H1 (cell line): ENCODE measurements at regions not wholly inside any gene's neighbourhood (a gene's known extent, or its start where the extent isn't known, plus 50 kb on each side); places are given as distances from the start of the nearest gene placed in this dataset.

Experiments used
- CTCF ChIA-PET: fragments of 300-600 bp; sonication (Branson Sonifier 250); formaldehyde crosslinking; loops from one replicate; lab custom pipeline; 2021; ENCODE audit not compliant: partially characterized antibody; lab: Charles Lee
- POLR2A ChIA-PET: fragments of 300-600 bp; sonication (Branson Sonifier 250); formaldehyde crosslinking; loops from one replicate; lab custom pipeline; 2021; ENCODE audit warnings: inconsistent platforms; ENCODE audit not compliant: partially characterized antibody; lab: Charles Lee
- DNase-seq, 2 experiments: peaks; one replicate each; pipeline versions ENCODE4 v3.0.0 to v3.0.0-alpha.2; 2010 to 2022; ENCODE audit warnings: low spot score in 2 of 2, low read depth in 1 of 2, mixed read lengths in 1 of 2
- FAIRE-seq: peaks from 2 replicates; lab custom pipeline; 2011; peaks lifted over from hg19 to GRCh38; lab: Jason Lieb, UNC
- H2AFZ ChIP-seq: 2 replicates; pipeline ENCODE4 v1.8.1; 2012; ENCODE audit warnings: low read length, inconsistent platforms
- H2AK5ac ChIP-seq: 2 replicates; pipeline ENCODE4 v1.6.1; 2013; ENCODE audit warnings: low read depth, low read length
- H2BK120ac ChIP-seq: replicated peaks from 2 replicates; pipeline ENCODE3; 2013; ENCODE audit warnings: low read depth, low read length, inconsistent platforms
- H2BK12ac ChIP-seq: 2 replicates; pipeline ENCODE4 v1.6.1; 2013; ENCODE audit warnings: low read depth, low read length
- H2BK15ac ChIP-seq: 2 replicates; pipeline ENCODE4 v1.6.1; 2013; ENCODE audit warnings: low read length
- H2BK20ac ChIP-seq: 2 replicates; pipeline ENCODE4 v1.6.1; 2013; ENCODE audit warnings: low read length
- H2BK5ac ChIP-seq: 2 replicates; pipeline ENCODE4 v1.6.1; 2013; ENCODE audit warnings: low read depth, low read length
- H3K14ac ChIP-seq: 2 replicates; pipeline ENCODE4 v1.6.1; 2013; ENCODE audit warnings: inconsistent platforms; ENCODE audit not compliant: insufficient read length
- H3K18ac ChIP-seq: 2 replicates; pipeline ENCODE4 v1.6.1; 2013; ENCODE audit warnings: low read length; ENCODE audit errors: extremely low read depth
- H3K23ac ChIP-seq: 2 replicates; pipeline ENCODE4 v1.6.1; 2013; ENCODE audit warnings: inconsistent platforms; ENCODE audit not compliant: insufficient read length
- H3K23me2 ChIP-seq: 2 replicates; pipeline ENCODE4 v1.6.1; 2013; ENCODE audit warnings: low read depth, low read length
- H3K27ac ChIP-seq: 2 replicates; pipeline ENCODE4 v1.6.1; 2011; ENCODE audit warnings: low read depth, low read length, inconsistent platforms
- H3K27me3 ChIP-seq, 4 experiments: replicated peaks in 1 of 4; 1 replicate in 1 of 4; 2 replicates in 3 of 4; pipeline versions ENCODE4 v1.6.1 to v1.8.1; 2011 to 2013; ENCODE audit warnings: low read length in 3 of 4, mild to moderate bottlenecking in 3 of 4, inconsistent platforms in 2 of 4, mixed read lengths in 2 of 4, moderate library complexity in 1 of 4; ENCODE audit not compliant: control insufficient read depth in 3 of 4, insufficient read depth in 3 of 4; ENCODE audit errors: extremely low read depth in 1 of 4
- H3K36me3 ChIP-seq, 4 experiments: 2 replicates each; pipeline versions ENCODE4 v1.6.1 to v1.8.1; 2011 to 2013; ENCODE audit warnings: mild to moderate bottlenecking in 4 of 4, low read length in 3 of 4, moderate library complexity in 2 of 4, control low read depth in 1 of 4, inconsistent platforms in 1 of 4; ENCODE audit not compliant: insufficient read depth in 4 of 4, control insufficient read depth in 2 of 4
- H3K4ac ChIP-seq: replicated peaks from 2 replicates; pipeline ENCODE3; 2013; ENCODE audit warnings: low read length, low read depth, mixed read lengths, inconsistent platforms; ENCODE audit not compliant: insufficient read length
- H3K4me1 ChIP-seq, 4 experiments: replicated peaks in 1 of 4; 1 replicate in 1 of 4; 2 replicates in 3 of 4; pipeline versions ENCODE4 v1.6.1 to v1.8.1; 2011 to 2013; ENCODE audit warnings: low read length in 3 of 4, inconsistent platforms in 2 of 4, mixed read lengths in 1 of 4; ENCODE audit not compliant: insufficient read depth in 4 of 4, control insufficient read depth in 3 of 4
- H3K4me2 ChIP-seq, 2 experiments: 2 replicates each; pipeline versions ENCODE4 v1.6.1 to v1.8.1; 2011 to 2013; ENCODE audit warnings: low read depth in 2 of 2, low read length in 2 of 2, control low read depth in 1 of 2, inconsistent platforms in 1 of 2, mild to moderate bottlenecking in 1 of 2; ENCODE audit not compliant: insufficient read depth in 1 of 2
- H3K4me3 ChIP-seq, 4 experiments: fragments of 200-600, 300-600 bp in 1 of 4; sonication (generic), shearing (Covaris generic), sonication (Bioruptor Twin) in 1 of 4; 2 replicates each; pipeline versions ENCODE4 v1.5.1 to v1.8.1; 2011 to 2016; ENCODE audit warnings: low read length in 4 of 4, low read depth in 3 of 4, control low read depth in 2 of 4, inconsistent platforms in 2 of 4, mild to moderate bottlenecking in 2 of 4, mixed read lengths in 1 of 4, moderate library complexity in 1 of 4; ENCODE audit not compliant: insufficient read depth in 2 of 4; ENCODE audit errors: extremely low read depth in 1 of 4
- H3K56ac ChIP-seq: replicated peaks from 2 replicates; pipeline ENCODE3; 2013; ENCODE audit warnings: low read depth, mild to moderate bottlenecking, mixed read lengths, low read length, inconsistent platforms; ENCODE audit not compliant: insufficient read length
- H3K79me1 ChIP-seq: 2 replicates; pipeline ENCODE4 v1.6.1; 2013; ENCODE audit warnings: low read depth, low read length, control low read depth
- H3K79me2 ChIP-seq, 2 experiments: 2 replicates each; pipeline versions ENCODE4 v1.6.1 to v1.8.1; 2012 to 2013; ENCODE audit warnings: low read length in 2 of 2, mild to moderate bottlenecking in 2 of 2, inconsistent platforms in 1 of 2; ENCODE audit not compliant: insufficient read depth in 2 of 2, control insufficient read depth in 1 of 2
- H3K9ac ChIP-seq, 4 experiments: replicated peaks in 1 of 4; 1 replicate in 1 of 4; 2 replicates in 3 of 4; pipeline versions ENCODE4 v1.6.1 to v1.8.1; 2011 to 2013; ENCODE audit warnings: low read depth in 3 of 4, low read length in 3 of 4, control low read depth in 2 of 4, mild to moderate bottlenecking in 2 of 4, moderate library complexity in 2 of 4, inconsistent platforms in 1 of 4; ENCODE audit errors: extremely low read depth in 1 of 4
- H3K9me3 ChIP-seq, 2 experiments: 2 replicates each; pipeline versions ENCODE4 v1.6.1 to v1.8.1; 2012 to 2013; ENCODE audit warnings: mild to moderate bottlenecking in 2 of 2, moderate library complexity in 2 of 2, control low read depth in 1 of 2, inconsistent platforms in 1 of 2, low read depth in 1 of 2, low read length in 1 of 2, mixed read lengths in 1 of 2; ENCODE audit not compliant: insufficient read depth in 2 of 2
- H4K20me1 ChIP-seq, 2 experiments: replicated peaks in 1 of 2; 2 replicates each; pipeline versions ENCODE3 to v1.8.1; 2011 to 2013; ENCODE audit warnings: inconsistent platforms in 2 of 2, low read length in 2 of 2, mild to moderate bottlenecking in 1 of 2; ENCODE audit not compliant: insufficient read depth in 2 of 2, control insufficient read depth in 1 of 2
- H4K5ac ChIP-seq: 2 replicates; pipeline ENCODE4 v1.6.1; 2013; ENCODE audit warnings: low read length, low read depth, mixed read lengths, inconsistent platforms; ENCODE audit not compliant: insufficient read length
- H4K8ac ChIP-seq: 2 replicates; pipeline ENCODE4 v1.8.0; 2013; ENCODE audit warnings: mild to moderate bottlenecking, moderate library complexity, low read length, inconsistent platforms; ENCODE audit not compliant: insufficient read depth; ENCODE audit errors: extremely low read depth
- H4K91ac ChIP-seq: replicated peaks from 2 replicates; pipeline ENCODE3; 2013; ENCODE audit warnings: low read length, mixed read lengths, inconsistent platforms; ENCODE audit not compliant: insufficient read length
- CTCF ChIP-seq, 3 experiments: IDR thresholded peaks; 1 replicate in 2 of 3; 2 replicates in 1 of 3; pipeline versions ENCODE4 v1.5.1 to v1.6.1; 2011; ENCODE audit warnings: low read length in 3 of 3, mild to moderate bottlenecking in 3 of 3, inconsistent platforms in 2 of 3, low read depth in 1 of 3, moderate library complexity in 1 of 3; ENCODE audit not compliant: insufficient read depth in 1 of 3; ENCODE audit errors: control extremely low read depth in 1 of 3
- RAD21 ChIP-seq, 2 experiments: IDR thresholded peaks in 1 of 2; conservative IDR thresholded peaks in 1 of 2; 2 replicates each; pipeline ENCODE4 v1.6.1; 2011; ENCODE audit warnings: low read depth in 2 of 2, low read length in 2 of 2, improper control_type of control experiment in 1 of 2, inconsistent platforms in 1 of 2, mild to moderate bottlenecking in 1 of 2, moderate library complexity in 1 of 2
- RXRA ChIP-seq: IDR thresholded peaks from 2 replicates; pipeline ENCODE4 v1.6.1; 2011; ENCODE audit warnings: low read depth, mild to moderate bottlenecking, low read length, moderate library complexity; ENCODE audit not compliant: insufficient read depth
- WGBS, 2 experiments: shearing (Covaris generic) in 1 of 2; methylation state at CpG; one replicate each; pipeline versions ENCODE4 v1.1.6 to v1.1.7; 2013 to 2015; ENCODE audit warnings: low lambda C conversion rate in 2 of 2, mixed read lengths in 2 of 2, inconsistent platforms in 1 of 2, low coverage in 1 of 2, missing lambda C conversion rate in 1 of 2; ENCODE audit not compliant: insufficient replicate concordance in 2 of 2, insufficient coverage in 1 of 2, insufficient read length in 1 of 2; ENCODE audit errors: extremely low coverage in 1 of 2, missing lambda C conversion rate in 1 of 2; 5-methylcytosine and 5-hydroxymethylcytosine counted together

- Histone ChIP-seq H4K8ac (peak overlapping the region; percentile 84), H3K27me3 (no peaks in the 10 kb centered on the region), H2BK5ac (no peak overlapping the region), H3K4me2 (no peak overlapping the region), H2BK12ac (no peak overlapping the region), H2BK20ac (no peak overlapping the region), H3K56ac (no peak overlapping the region), H2BK120ac (no peak overlapping the region), H3K9me3 (no peaks in the 10 kb centered on the region), H2AFZ (no peak overlapping the region), H3K79me2 (no peaks in the 10 kb centered on the region), H3K4me3 (no peak overlapping the region), H2AK5ac (no peak overlapping the region), H3K4me1 (no peaks in the 10 kb centered on the region), H3K9ac (no peak overlapping the region), H3K18ac (no peak overlapping the region), H3K14ac (no peak overlapping the region), H3K79me1 (no peaks in the 10 kb centered on the region), H3K23me2 (peaks cover 3% of the 10 kb centered on the region; the same call in 1 of the 2 replicates), H2BK15ac (no peak overlapping the region), H3K4ac (no peak overlapping the region), H3K36me3 (no peaks in the 10 kb centered on the region), H4K20me1 (peaks cover 0 to 2% of the 10 kb centered on the region in 2 experiments), H3K23ac (no peak overlapping the region), H4K5ac (no peak overlapping the region), H4K91ac (no peak overlapping the region), H3K27ac (no peak overlapping the region)
- FAIRE-seq, result no peak
- peak in 2 of 3 experiments; percentile 43 to 65; a peak in 3 of 4 replicates for TF ChIP-seq CTCF (IDR thresholded peaks at IDR 0.05; ENCODE audit: control extremely low read depth in 1 of 3, insufficient read depth in 1 of 3, low read depth in 1 of 3, low read length in 3 of 3)
- TF ChIP-seq RAD21 (IDR thresholded peaks at IDR 0.05 in 1 of 2, conservative IDR thresholded peaks at IDR 0.05 in 1 of 2; ENCODE audit: low read depth in 2 of 2, low read length in 2 of 2), result peak; percentile 56 to 65
- TF ChIP-seq RXRA, result no peak
- ChIA-PET CTCF (no interaction called here), POLR2A (no interaction called here)
- 92% methylated on average over 28 of the region's 39 CpGs; no CpG with 5 or more reads in 1 of the 2 experiments for WGBS, 2 experiments
- DNase-seq, result no peak
Measured at GRCh38 chr2:239736358-239737143, 288.6 kb downstream of the NDUFA10 start.
